Panc1 (cell line): ENCODE measurements at regions not wholly inside any gene's neighbourhood (a gene's known extent, or its start where the extent isn't known, plus 50 kb on each side); places are given as distances from the start of the nearest gene placed in this dataset.

Source experiments
- ATAC-seq: fragments of 200-7000 bp; cut with Tn5 transposase; 2 replicates; pipeline ENCODE4 v1.9.1; 2020; ENCODE audit warnings: mild to moderate bottlenecking, moderate library complexity
- BruUV-seq: library from RNA; stranded (reverse); fragments of 400-500 nt; replicated peaks from 2 replicates; lab custom pipeline; 2021; lab: Mats Ljungman, UMichigan
- CTCF ChIA-PET: fragments of 300-600 bp; sonication (Branson Sonifier 250); formaldehyde crosslinking; loops from one replicate; lab custom pipeline; 2022; ENCODE audit warnings: antibody characterized with exemption; lab: Charles Lee
- POLR2A ChIA-PET: fragments of 300-600 bp; sonication (Branson Sonifier 250); formaldehyde crosslinking; loops from one replicate; lab custom pipeline; 2022; ENCODE audit warnings: antibody characterized with exemption; lab: Charles Lee
- DNase-seq: peaks from one replicate; pipeline ENCODE4 v3.0.0-alpha.2; 2010; ENCODE audit warnings: low read depth, low spot score
- H3K27ac ChIP-seq: 2 replicates; pipeline ENCODE4 v1.5.1; 2011; ENCODE audit warnings: mild to moderate bottlenecking, low read length, inconsistent platforms
- H3K27me3 ChIP-seq: fragments of 200-500 bp; sonication (Bioruptor generic); 2 replicates; pipeline ENCODE4 v1.6.0; 2014; ENCODE audit warnings: low read length, inconsistent platforms; ENCODE audit not compliant: control insufficient read depth, insufficient read depth
- H3K36me3 ChIP-seq: fragments of 200-500 bp; sonication (Bioruptor generic); 2 replicates; pipeline ENCODE4 v1.5.1; 2014; ENCODE audit warnings: inconsistent platforms, mild to moderate bottlenecking, low read length, moderate library complexity; ENCODE audit not compliant: control insufficient read depth, insufficient read depth
- H3K4me1 ChIP-seq: 2 replicates; pipeline ENCODE4 v1.5.1; 2011; ENCODE audit warnings: inconsistent platforms, mild to moderate bottlenecking, low read length, moderate library complexity; ENCODE audit not compliant: control insufficient read depth, insufficient read depth
- H3K4me3 ChIP-seq, 2 experiments: 2 replicates each; pipeline ENCODE4 v1.5.1; 2011 to 2012; ENCODE audit warnings: low read depth in 2 of 2, low read length in 2 of 2, mild to moderate bottlenecking in 2 of 2, inconsistent platforms in 1 of 2, moderate library complexity in 1 of 2
- H3K9me3 ChIP-seq: fragments of 200-500 bp; sonication (Bioruptor generic); 2 replicates; pipeline ENCODE4 v1.5.1; 2014; ENCODE audit warnings: low read depth, mild to moderate bottlenecking, inconsistent platforms, low read length, moderate library complexity; ENCODE audit not compliant: control insufficient read depth, insufficient read depth
- CTCF ChIP-seq: fragments of 450-650 bp; IDR thresholded peaks from 2 replicates; pipeline ENCODE4 v1.5.1; 2017; ENCODE audit warnings: mild to moderate bottlenecking
- POLR2AphosphoS5 ChIP-seq: IDR thresholded peaks from 2 replicates; pipeline ENCODE4 v1.6.1; 2012; ENCODE audit warnings: mild to moderate bottlenecking, low read depth, low read length, moderate library complexity
- REST ChIP-seq, 2 experiments: IDR thresholded peaks; 2 replicates each; pipeline ENCODE4 v1.6.1; 2011 to 2012; ENCODE audit warnings: low read depth in 2 of 2, control low read depth in 1 of 2, low read length in 1 of 2, mild to moderate bottlenecking in 1 of 2, moderate library complexity in 1 of 2; ENCODE audit not compliant: insufficient read depth in 1 of 2
- SIN3A ChIP-seq: IDR thresholded peaks from 2 replicates; pipeline ENCODE4 v1.6.1; 2012; ENCODE audit warnings: low read depth, mild to moderate bottlenecking, low read length, moderate library complexity, borderline replicate concordance; ENCODE audit not compliant: insufficient read depth
- TCF7L2 ChIP-seq: IDR thresholded peaks from 2 replicates; pipeline ENCODE4 v1.6.1; 2011; ENCODE audit warnings: mild to moderate bottlenecking, low read depth, low read length, inconsistent platforms
- in situ Hi-C: cut with HindIII; loops from 2 replicates; pipeline ENCODE4 v1.10.0; 2016; ENCODE audit warnings: low sequenced_read_pairs, low pct_unique_long_range_greater_than_20kb
- intact Hi-C: fragments of 100-400 bp; cut with micrococcal nuclease; formaldehyde crosslinking; loops from one replicate; pipeline ENCODE4 v1.10.0; 2022; ENCODE audit not compliant: unreplicated experiment

- ChIA-PET POLR2A (interaction anchor here (0.6 kb wide), 1 partner anchor 113 kb away, joined by 4 read pairs; no protein-coding TSS in a partner anchor), CTCF (no interaction called here)
- intact Hi-C loops (no loop called here), in situ Hi-C loops (no loop called here)
- H3K27me3 ChIP-seq = no peaks in the 10 kb centered on the region
- no peaks in the 10 kb centered on the region for H3K36me3 ChIP-seq
- no peak overlapping the region for H3K4me3 ChIP-seq
- no peak overlapping the region for H3K27ac ChIP-seq
- H3K9me3 ChIP-seq = no peaks in the 10 kb centered on the region
- DNase-seq (no peak), ATAC-seq (no peak)
- TF ChIP-seq POLR2AphosphoS5 = no peak
- no peak for TF ChIP-seq SIN3A
- TF ChIP-seq TCF7L2 = no peak
- no peak for TF ChIP-seq REST (IDR thresholded peaks at IDR 0.05; ENCODE audit: insufficient read depth in 1 of 2, low read depth in 2 of 2, low read length in 1 of 2)
- no peak for TF ChIP-seq CTCF
- no peaks in the 10 kb centered on the region for H3K4me1 ChIP-seq
- BruUV-seq = no TSS peak
Observed at GRCh38 chr5:161084115-161084514, 232.1 kb upstream of the ATP10B start.

- H3K4me3 ChIP-seq = no peak overlapping the region
- CTCF ChIA-PET = no interaction called here
- in situ Hi-C loops = no loop called here
- POLR2A ChIA-PET = no interaction called here
- no peaks in the 10 kb centered on the region for H3K27me3 ChIP-seq
- no peak for DNase-seq
- H3K27ac ChIP-seq = no peak overlapping the region
- ATAC-seq = no peak
- no peaks in the 10 kb centered on the region for H3K36me3 ChIP-seq
- TF ChIP-seq SIN3A (no peak), REST (IDR thresholded peaks at IDR 0.05; ENCODE audit: insufficient read depth in 1 of 2, low read depth in 2 of 2, low read length in 1 of 2) (no peak), TCF7L2 (no peak), POLR2AphosphoS5 (no peak), CTCF (no peak)
- no TSS peak for BruUV-seq
- H3K4me1 ChIP-seq = no peaks in the 10 kb centered on the region
- intact Hi-C loops = no loop called here
- no peaks in the 10 kb centered on the region for H3K9me3 ChIP-seq
Observed at GRCh38 chr5:161078793-161079192, 226.8 kb upstream of the ATP10B start.
